BJ (cell line): ENCODE measurements at regions not wholly inside any gene's neighbourhood (a gene's known extent, or its start where the extent isn't known, plus 50 kb on each side); places are given as distances from the start of the nearest gene placed in this dataset.

Experiments used
- CTCF ChIA-PET: fragments of 350-600 bp; formaldehyde crosslinking; extraction: SDS; loops from one replicate; lab custom pipeline; 2021; ENCODE audit warnings: antibody characterized with exemption, inconsistent platforms; lab: Yijun Ruan, JAX
- POLR2A ChIA-PET: fragments of 300-600 bp; sonication (Branson Sonifier 250); formaldehyde crosslinking; extraction: SDS; loops from one replicate; lab custom pipeline; 2021; ENCODE audit warnings: antibody characterized with exemption; lab: Charles Lee
- DNase-seq: peaks from one replicate; pipeline ENCODE4 v3.0.0-alpha.2; 2011; ENCODE audit warnings: low read depth
- H3K27me3 ChIP-seq: 2 replicates; pipeline ENCODE4 v1.6.0; 2011; ENCODE audit warnings: low read length; ENCODE audit not compliant: control insufficient read depth, insufficient read depth
- H3K36me3 ChIP-seq: 2 replicates; pipeline ENCODE4 v1.5.1; 2011; ENCODE audit warnings: low read length; ENCODE audit not compliant: control insufficient read depth, insufficient read depth
- H3K4me3 ChIP-seq: 2 replicates; pipeline ENCODE4 v1.5.1; 2011; ENCODE audit warnings: low read depth, mild to moderate bottlenecking, control low read depth, low read length
- TF ChIP-seq, protein P1 (sequence below): IDR thresholded peaks from 2 replicates; pipeline ENCODE4 v1.5.1; 2011; ENCODE audit warnings: low read depth, mild to moderate bottlenecking, control low read depth, inconsistent platforms, low read length, moderate library complexity; ENCODE audit not compliant: insufficient read depth

GRCh38 chr20:63100926-63101699, 94.3 kb upstream of the BHLHE23 start:
- H3K27me3 ChIP-seq: no peaks in the 10 kb centered on the region
- POLR2A ChIA-PET: no interaction called here
- CTCF ChIA-PET: interaction anchor here (0.5 to 1.4 kb wide), 2 partner anchors 14 to 479 kb away, joined by 3 to 5 read pairs; no protein-coding TSS in a partner anchor

GRCh38 chr20:63100174-63100925, 93.6 kb upstream of the BHLHE23 start:
- CTCF ChIA-PET: no interaction called here
- Histone ChIP-seq H3K36me3 (no peaks in the 10 kb centered on the region), H3K4me3 (no peak overlapping the region), H3K27me3 (no peaks in the 10 kb centered on the region)
- TF ChIP-seq, protein P1, sequence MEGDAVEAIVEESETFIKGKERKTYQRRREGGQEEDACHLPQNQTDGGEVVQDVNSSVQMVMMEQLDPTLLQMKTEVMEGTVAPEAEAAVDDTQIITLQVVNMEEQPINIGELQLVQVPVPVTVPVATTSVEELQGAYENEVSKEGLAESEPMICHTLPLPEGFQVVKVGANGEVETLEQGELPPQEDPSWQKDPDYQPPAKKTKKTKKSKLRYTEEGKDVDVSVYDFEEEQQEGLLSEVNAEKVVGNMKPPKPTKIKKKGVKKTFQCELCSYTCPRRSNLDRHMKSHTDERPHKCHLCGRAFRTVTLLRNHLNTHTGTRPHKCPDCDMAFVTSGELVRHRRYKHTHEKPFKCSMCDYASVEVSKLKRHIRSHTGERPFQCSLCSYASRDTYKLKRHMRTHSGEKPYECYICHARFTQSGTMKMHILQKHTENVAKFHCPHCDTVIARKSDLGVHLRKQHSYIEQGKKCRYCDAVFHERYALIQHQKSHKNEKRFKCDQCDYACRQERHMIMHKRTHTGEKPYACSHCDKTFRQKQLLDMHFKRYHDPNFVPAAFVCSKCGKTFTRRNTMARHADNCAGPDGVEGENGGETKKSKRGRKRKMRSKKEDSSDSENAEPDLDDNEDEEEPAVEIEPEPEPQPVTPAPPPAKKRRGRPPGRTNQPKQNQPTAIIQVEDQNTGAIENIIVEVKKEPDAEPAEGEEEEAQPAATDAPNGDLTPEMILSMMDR: no peak
- no peak for DNase-seq
- POLR2A ChIA-PET: no interaction called here

More at GRCh38 chr20:63100926-63101699, 94.3 kb upstream of the BHLHE23 start:
- Histone ChIP-seq H3K4me3 (no peak overlapping the region), H3K36me3 (no peaks in the 10 kb centered on the region)
- TF ChIP-seq, protein P1: no peak
- DNase-seq: no peak

DNA sequence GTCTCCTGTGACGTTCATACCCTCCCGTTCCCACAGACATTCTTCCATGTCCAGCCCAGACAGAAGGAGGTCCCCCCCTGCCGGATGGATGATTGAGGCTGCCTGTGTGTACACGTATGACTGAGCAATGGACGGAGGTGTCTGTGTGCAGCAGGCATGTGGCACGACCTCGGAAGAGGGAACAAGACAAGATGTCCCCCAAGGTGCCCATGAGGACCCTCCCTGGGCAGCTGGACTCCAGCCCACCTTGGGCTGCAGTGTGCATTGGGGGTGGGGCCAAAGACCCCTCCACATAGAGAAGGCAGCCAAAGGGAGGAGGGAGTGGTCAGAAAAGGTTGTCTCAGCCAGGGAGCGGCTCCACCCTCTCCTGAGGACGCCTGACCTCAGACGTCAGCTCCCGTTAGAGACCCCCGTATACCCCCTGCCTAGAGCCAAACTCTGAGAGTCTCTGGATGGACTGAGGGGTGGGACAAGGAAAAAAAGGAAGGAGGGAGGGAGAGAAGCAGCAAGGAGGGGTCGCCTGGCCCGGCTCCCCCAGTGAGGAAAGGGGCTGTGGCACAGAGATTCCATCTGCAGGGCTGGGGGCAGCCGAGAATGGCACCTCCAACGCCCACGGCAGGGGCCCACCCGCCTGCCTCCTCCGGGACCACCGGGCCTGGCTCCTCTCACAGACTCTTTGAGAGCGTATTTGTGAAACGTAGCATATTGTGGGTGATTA, 92.9 kb upstream of the BHLHE23 start:
- TF ChIP-seq, protein P1: no peak
- H3K4me3 ChIP-seq: no peak overlapping the region
- no peaks in the 10 kb centered on the region for H3K36me3 ChIP-seq
- ChIA-PET CTCF (no interaction called here), POLR2A (no interaction called here)
- no peak for DNase-seq
- no peaks in the 10 kb centered on the region for H3K27me3 ChIP-seq

GRCh38 chr20:63098195-63098810, 91.5 kb upstream of the BHLHE23 start:
- POLR2A ChIA-PET: no interaction called here
- Histone ChIP-seq H3K4me3 (no peak overlapping the region), H3K36me3 (no peaks in the 10 kb centered on the region), H3K27me3 (peaks cover 3% of the 10 kb centered on the region; the same call in 1 of the 2 replicates)
- TF ChIP-seq, protein P1: no peak
- CTCF ChIA-PET: no interaction called here
- no peak for DNase-seq
